ENCODE measurements at regions not wholly inside any gene's neighbourhood (a gene's known extent, or its start where the extent isn't known, plus 50 kb on each side); places are given as distances from the start of the nearest gene placed in this dataset.

DNA sequence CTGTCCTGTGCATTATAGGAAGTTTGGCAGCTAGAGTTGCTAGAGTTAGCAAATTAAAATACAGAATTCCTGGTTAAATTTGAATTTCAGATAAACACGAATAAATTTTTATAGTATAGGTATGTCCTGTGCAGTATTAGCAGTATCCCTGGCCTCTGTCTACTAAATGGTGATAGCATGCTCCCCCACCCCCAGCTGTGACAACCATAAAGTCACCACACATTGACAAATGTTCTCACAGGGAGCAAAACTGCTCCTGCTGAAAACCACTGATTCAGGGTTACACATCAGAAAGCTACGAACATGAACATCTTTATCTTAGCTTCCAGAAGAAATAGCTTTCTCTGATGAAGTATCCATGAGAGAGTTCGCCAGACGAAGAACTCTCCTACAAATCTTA, 91.8 kb upstream of the CCDC112 start:
- TF ChIP-seq, protein P1, sequence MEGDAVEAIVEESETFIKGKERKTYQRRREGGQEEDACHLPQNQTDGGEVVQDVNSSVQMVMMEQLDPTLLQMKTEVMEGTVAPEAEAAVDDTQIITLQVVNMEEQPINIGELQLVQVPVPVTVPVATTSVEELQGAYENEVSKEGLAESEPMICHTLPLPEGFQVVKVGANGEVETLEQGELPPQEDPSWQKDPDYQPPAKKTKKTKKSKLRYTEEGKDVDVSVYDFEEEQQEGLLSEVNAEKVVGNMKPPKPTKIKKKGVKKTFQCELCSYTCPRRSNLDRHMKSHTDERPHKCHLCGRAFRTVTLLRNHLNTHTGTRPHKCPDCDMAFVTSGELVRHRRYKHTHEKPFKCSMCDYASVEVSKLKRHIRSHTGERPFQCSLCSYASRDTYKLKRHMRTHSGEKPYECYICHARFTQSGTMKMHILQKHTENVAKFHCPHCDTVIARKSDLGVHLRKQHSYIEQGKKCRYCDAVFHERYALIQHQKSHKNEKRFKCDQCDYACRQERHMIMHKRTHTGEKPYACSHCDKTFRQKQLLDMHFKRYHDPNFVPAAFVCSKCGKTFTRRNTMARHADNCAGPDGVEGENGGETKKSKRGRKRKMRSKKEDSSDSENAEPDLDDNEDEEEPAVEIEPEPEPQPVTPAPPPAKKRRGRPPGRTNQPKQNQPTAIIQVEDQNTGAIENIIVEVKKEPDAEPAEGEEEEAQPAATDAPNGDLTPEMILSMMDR (conservative IDR thresholded peaks at IDR 0.05; ENCODE audit: low read depth, low read length): no peak
- TF ChIP-seq SMC3 (IDR thresholded peaks at IDR 0.05; ENCODE audit: low read depth, low read length) (no peak), ELK1 (IDR thresholded peaks at IDR 0.05; ENCODE audit: borderline replicate concordance, low read depth, low read length) (no peak), MAFK (IDR thresholded peaks at IDR 0.05; ENCODE audit: low read depth, low read length) (no peak), USF2 (IDR thresholded peaks at IDR 0.05; ENCODE audit: low read depth, low read length) (no peak), RAD21 (IDR thresholded peaks at IDR 0.05; ENCODE audit: low read length) (no peak)

Data from IMR-90 (cell line).